HG03469 (cell line): ENCODE measurements at regions not wholly inside any gene's neighbourhood (a gene's known extent, or its start where the extent isn't known, plus 50 kb on each side); places are given as distances from the start of the nearest gene placed in this dataset.

ENCODE experiments used
- ATAC-seq: cut with Tn5 transposase; IDR thresholded peaks from one replicate; pipeline ENCODE4 v1.9.1; 2021; ENCODE audit warnings: mild to moderate bottlenecking, moderate library complexity, moderate number of reproducible peaks; ENCODE audit not compliant: unreplicated experiment

- no peak for ATAC-seq
These were observed 387.0 kb upstream of the KHDRBS2 start for GRCh38 chr6:62672989-62673388.

DNA sequence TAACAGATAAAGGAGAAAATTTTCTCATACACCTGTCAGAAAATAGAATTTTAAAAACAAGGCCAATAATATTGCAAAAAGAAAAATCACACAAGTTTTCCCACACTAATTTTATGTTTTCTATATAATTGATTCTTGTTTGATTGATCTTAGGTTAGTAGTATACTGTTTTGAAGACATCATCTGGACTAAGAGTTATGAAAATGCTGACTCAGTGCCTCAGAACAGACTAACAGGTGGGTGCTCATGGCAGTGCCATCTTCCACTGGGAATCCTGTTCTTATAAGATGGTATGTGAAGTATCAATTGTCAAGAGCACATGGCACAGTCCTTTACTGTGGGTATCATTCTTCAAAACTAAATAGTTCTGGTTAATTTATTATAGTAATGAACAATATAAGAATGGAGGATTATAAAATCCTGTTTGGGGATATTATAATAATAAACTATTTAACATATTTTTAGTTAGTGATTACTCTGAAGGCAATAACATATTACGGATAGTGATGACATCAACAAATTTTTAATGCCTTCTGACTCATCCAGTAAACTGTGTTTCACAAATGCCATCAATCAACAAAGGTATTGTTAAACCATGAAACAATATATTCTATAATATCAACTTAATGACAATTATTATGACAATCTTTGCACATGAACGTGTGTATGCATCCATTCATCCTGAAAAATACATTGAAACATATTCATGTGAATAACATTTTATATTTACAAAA, 384.6 kb upstream of the KHDRBS2 start:
- ATAC-seq: no peak

DNA sequence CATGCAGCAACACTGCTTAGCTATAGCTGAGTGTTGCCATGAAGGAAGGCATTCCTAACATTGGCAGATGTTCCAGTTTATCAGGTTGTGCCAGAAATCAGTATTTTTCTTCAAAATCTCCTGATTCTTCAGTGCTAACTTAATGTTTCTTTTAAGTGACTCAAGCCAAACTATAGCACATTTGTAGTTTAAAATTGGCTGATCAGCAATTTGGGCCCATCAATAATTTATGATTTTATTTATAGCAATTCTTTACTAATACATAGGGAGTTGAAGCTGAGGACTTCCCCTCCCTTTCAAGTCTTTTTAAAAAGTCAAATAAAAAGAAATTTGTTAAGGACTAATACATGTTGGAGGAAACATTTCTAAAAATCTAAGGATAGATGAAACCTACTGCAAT, 383.8 kb upstream of the KHDRBS2 start:
- ATAC-seq: no peak

- ATAC-seq: no peak
These were observed 366.8 kb upstream of the KHDRBS2 start for GRCh38 chr6:62652692-62653328.

GRCh38 chr6:62645274-62645673, 359.2 kb upstream of the KHDRBS2 start:
- no peak for ATAC-seq

DNA sequence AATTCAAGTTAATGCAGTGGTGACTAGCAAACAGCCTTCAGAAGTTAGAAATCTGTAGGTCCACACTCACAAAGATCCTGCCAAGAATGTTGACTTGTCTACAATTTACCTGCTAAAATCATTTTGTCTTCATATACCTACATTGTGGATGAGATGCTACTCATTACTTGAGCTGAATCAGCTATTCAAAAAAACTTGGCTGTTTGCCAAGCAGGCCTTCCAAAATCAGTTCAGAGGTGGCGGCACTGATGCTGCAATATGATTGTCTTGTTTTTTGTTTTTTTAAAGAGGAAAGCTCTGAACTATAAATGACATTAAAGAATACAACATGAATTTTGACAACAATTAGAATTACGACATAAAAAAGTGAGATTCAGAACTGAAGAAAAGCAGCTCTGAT, 354.7 kb upstream of the KHDRBS2 start:
- no peak for ATAC-seq

DNA sequence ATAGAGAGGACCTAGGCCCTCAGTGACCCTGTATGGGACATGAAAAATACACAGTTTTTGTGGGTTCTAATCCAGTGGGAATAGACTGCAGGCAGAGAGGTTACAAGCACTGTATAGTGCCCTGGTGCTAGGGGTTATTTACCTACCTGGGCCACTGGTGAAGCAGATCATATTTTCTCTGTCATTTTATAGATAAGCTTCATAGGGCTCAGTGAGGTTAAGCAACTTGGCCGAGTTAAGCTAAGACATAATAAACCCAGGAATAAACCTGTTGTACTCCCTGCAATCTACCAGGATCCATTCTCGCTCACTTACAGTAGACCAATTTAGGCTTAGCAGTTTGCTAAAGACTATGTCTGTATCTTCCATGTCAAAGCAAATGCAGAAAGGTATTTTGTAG, 340.6 kb upstream of the KHDRBS2 start:
- no peak for ATAC-seq

DNA sequence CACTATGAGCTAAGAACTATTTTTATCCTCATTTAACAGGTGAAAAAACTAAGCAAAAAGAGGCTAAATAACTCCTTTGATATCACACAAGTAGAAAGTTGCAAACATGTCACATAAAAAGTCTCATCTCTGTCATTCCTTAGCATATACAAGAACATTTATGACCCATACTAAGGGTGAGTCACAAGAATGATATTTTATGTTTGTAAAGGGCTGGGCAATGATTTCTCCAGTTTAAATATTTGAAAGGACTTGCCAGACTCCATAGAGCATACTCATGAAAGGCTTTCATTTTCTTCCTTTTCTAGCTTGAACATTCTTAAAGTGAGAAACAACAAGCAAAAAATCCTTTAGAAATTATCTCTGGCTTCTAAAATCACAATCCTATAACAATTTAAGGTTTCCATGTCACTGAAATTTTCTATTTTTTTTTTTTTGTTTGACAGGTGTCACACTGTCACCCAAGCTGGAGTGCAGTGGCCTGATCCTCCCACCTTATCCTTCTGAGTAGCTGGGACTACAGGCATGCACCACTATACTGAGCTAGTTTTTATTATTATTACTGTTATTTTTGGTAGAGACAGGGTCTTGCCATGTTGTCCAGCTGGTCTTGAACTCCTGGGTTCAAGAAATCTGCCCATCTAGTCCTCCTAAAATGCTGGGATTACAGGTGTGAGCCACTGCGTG, 338.0 kb upstream of the KHDRBS2 start:
- ATAC-seq: no peak

DNA sequence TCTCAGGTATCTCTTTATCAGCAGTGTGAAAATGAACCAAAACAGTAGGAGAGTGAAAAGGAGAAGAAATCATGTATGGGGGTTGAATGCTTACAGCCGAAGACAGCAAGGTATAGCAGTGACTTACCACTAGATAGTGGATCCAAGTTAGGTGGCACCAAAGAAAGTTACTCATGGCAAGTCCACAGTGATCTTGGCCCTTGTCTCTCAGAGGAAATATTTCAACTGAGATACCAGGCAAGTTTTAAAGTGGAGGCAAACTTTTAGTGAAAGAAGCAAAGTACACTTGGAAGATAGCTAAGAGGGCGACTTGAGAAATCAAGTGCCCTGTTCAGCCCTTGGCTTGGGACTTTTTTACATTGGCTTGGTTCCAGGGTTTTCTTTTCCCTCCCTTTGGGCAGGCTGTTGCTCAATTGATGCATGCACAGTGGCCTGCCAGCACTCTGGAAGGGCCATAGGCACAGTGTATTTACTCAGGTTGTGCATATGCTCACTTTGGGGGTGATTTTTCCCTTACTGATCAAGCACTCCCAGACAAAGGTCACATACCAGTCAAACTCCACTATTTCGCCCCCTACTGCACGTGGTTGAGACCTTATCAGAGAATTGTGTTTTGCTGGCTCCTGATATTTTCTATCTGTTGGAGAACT, 329.5 kb upstream of the KHDRBS2 start:
- no peak for ATAC-seq

GRCh38 chr6:62614442-62614841, 328.4 kb upstream of the KHDRBS2 start:
- no peak for ATAC-seq

- no peak for ATAC-seq
These were observed 327.9 kb upstream of the KHDRBS2 start for GRCh38 chr6:62613928-62614327.

- no peak for ATAC-seq
These were observed 326.4 kb upstream of the KHDRBS2 start for GRCh38 chr6:62612471-62612870.

- ATAC-seq: no peak
These were observed 284.3 kb upstream of the KHDRBS2 start for GRCh38 chr6:62570372-62570771.

GRCh38 chr6:62541502-62541901, 255.5 kb upstream of the KHDRBS2 start:
- no peak for ATAC-seq

DNA sequence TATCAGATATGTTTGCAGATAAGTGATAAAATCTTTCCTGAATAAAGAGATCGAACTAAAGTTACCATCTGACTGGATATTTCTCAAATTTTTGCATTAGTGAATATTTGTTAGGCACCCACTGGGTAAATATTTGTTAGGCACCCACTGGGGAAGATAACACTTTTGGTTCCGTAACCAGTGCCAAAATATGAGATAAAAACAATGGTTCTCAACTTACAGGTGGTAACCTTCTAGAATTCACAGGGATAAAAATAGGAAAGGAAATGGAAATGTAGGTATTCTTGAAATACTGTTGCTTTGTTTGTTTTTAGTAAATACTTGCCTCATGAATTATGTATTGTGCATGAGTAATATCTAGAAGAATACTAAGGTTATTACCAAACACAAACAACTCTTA, 245.0 kb upstream of the KHDRBS2 start:
- no peak for ATAC-seq

GRCh38 chr6:62528894-62529526, 243.0 kb upstream of the KHDRBS2 start:
- ATAC-seq: no peak

DNA sequence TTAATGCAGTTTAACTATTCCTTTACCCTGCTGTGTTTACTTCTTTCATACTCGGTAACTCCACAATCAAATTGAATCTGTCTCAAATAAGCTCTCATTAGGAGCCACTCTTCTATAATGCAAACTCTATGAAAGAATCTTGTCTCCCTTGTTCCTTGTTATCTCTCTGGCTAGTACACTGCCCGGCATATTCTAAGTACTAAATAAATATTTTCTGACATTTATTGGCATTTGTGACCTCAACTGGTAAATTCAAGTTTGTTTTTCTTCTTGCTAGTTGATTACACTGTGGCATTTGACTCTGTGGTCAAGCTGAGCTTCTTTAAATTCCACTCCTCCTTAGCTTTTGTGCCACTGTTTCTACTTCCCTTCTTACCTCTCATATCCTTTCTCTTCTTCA, 237.6 kb upstream of the KHDRBS2 start:
- ATAC-seq: no peak

DNA sequence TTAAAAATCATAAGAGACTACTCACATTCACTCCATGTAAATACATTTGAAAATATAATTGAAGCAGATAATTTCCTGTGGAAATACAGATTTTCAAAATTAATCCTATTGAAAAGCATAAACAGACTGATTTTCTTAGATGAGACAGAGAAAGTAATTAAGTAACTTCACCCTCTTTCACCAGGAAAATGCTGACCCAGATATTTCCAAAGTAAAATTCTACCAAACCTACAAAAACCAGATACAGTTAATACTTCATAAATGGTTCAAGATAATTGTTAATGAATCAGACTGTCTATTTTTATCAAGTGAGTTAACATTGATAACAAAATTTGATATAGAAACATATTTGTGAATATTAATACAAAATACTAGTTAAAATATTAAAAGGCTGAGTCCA, 233.5 kb upstream of the KHDRBS2 start:
- no peak for ATAC-seq

DNA sequence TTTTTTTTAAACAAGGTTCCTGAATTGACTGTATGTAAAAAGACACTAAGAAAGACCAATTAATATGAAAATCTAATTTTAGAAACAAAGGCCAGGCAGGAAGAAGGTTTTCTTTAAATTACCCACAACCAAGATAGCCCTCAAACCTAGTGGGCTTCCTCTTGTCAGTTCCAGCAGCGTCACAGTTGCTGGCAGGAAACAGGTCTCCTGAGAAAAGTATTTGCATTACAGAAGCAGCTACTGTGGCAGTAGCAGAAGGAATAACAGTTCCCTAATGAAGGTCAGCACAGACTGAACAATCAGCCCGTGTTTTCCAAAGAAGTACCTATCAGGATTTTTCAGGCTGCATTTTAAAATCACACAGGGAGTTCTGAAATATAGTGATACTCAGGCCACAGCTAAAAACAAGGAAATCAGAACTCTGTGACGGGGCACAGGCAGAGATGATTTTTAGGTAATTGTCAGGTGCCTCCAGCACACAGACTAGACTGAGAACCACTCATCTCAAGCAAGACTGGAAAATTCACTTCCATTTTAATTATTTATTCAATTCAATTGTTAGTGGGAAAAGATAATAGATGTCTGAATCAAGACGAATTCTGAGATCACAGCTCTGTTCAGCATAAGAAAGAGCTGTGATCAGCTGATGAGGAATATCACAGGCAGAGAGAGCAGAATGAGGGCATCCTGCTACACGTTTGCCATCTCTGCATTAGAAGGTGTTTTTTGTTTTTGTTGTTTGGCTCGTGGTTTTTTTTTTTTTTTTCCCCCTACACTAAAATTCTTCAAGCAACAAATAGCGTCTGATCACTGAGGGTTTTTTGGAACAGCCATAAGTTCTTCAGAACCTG, 230.5 kb upstream of the KHDRBS2 start:
- no peak for ATAC-seq

DNA sequence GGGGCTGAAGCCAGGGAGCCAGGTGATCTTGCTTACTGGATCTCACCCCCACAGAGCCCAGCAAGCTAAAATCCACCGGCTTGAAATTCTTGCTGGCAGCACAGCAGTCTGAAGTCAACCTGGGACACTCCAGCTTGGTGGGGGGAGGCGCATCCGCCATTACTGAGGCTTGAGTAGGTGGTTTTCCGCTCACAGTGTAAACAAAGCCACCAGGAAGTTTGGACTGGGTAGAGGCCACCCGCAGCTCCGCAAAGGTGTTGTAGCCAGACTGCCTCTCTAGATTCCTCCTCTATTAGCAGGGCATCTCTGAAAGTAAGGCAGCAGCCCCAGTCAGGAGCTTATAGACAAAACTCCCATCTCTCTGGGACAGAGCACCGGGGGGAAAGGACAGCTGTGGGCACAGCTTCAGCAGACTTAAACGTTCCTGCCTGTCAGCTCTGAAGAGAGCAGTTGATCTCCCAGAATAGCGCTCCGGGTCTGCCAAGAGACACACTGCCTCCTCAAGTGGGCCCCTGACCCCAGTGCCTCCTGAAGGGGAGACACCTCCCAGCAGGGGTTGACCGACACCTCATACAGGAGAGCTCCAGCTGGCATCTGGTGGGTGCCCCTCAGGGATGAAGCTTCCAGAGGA, 206.3 kb upstream of the KHDRBS2 start:
- no peak for ATAC-seq
